Nephron (organoid): ENCODE measurements at regions not wholly inside any gene's neighbourhood (a gene's known extent, or its start where the extent isn't known, plus 50 kb on each side); places are given as distances from the start of the nearest gene placed in this dataset.

Experiments used
- H3K27ac Mint-ChIP-seq, 3 experiments: 2 replicates each; pipeline ENCODE4 v1.8.0; 2020; ENCODE audit warnings: mixed read lengths in 3 of 3, mild to moderate bottlenecking in 2 of 3, moderate library complexity in 1 of 3
- H3K27me3 Mint-ChIP-seq: 2 replicates; pipeline ENCODE4 v1.8.0; 2021; ENCODE audit warnings: low read depth, mild to moderate bottlenecking, moderate library complexity, mixed read lengths
- H3K36me3 Mint-ChIP-seq: 2 replicates; pipeline ENCODE4 v1.8.0; 2020; ENCODE audit warnings: low read depth, mixed read lengths
- H3K4me1 Mint-ChIP-seq: 2 replicates; pipeline ENCODE4 v1.8.0; 2020; ENCODE audit warnings: mixed read lengths
- H3K4me3 Mint-ChIP-seq, 3 experiments: 2 replicates each; pipeline ENCODE4 v1.8.0; 2020; ENCODE audit warnings: mild to moderate bottlenecking in 3 of 3, mixed read lengths in 3 of 3, moderate library complexity in 2 of 3
- H3K9me3 Mint-ChIP-seq: 2 replicates; pipeline ENCODE4 v1.8.0; 2020; ENCODE audit warnings: mixed read lengths
- CTCF ChIP-seq, 3 experiments: fragments of 200-600 bp; sonication (generic); IDR thresholded peaks; one replicate each; pipeline ENCODE4 v1.5.0; 2021; ENCODE audit warnings: antibody characterized with exemption in 3 of 3; ENCODE audit not compliant: unreplicated experiment in 3 of 3

GRCh38 chr20:39698752-39699151, 736.6 kb downstream of the DHX35 start:
- Mint-ChIP-seq H3K9me3 (no peaks in the 10 kb centered on the region), H3K27ac (peak overlapping the region; percentile 73 to 82 (median 82)), H3K4me3 (no peak overlapping the region), H3K4me1 (peaks cover 23% of the 10 kb centered on the region), H3K27me3 (no peaks in the 10 kb centered on the region), H3K36me3 (no peaks in the 10 kb centered on the region)
- no peak for TF ChIP-seq CTCF (IDR thresholded peaks at IDR 0.05; ENCODE audit: unreplicated experiment in 3 of 3)

- Mint-ChIP-seq H3K4me1 (no peaks in the 10 kb centered on the region), H3K4me3 (no peak overlapping the region), H3K36me3 (peaks cover 4% of the 10 kb centered on the region), H3K27ac (peak overlapping the region in 1 of 3 experiments; percentile 24), H3K9me3 (peaks cover 1% of the 10 kb centered on the region), H3K27me3 (no peaks in the 10 kb centered on the region)
- no peak for TF ChIP-seq CTCF (IDR thresholded peaks at IDR 0.05; ENCODE audit: unreplicated experiment in 3 of 3)
These were observed 729.2 kb downstream of the DHX35 start for GRCh38 chr20:39691151-39691862.

- no peak overlapping the region for H3K4me3 Mint-ChIP-seq
- H3K27ac Mint-ChIP-seq, result peak overlapping the region in 1 of 3 experiments; percentile 25
- peak in 1 of 3 experiments; percentile 12 for TF ChIP-seq CTCF (IDR thresholded peaks at IDR 0.05; ENCODE audit: unreplicated experiment in 3 of 3)
- no peaks in the 10 kb centered on the region for H3K4me1 Mint-ChIP-seq
- H3K9me3 Mint-ChIP-seq, result peaks cover 5% of the 10 kb centered on the region
- H3K27me3 Mint-ChIP-seq, result peaks cover 4% of the 10 kb centered on the region
- H3K36me3 Mint-ChIP-seq, result no peaks in the 10 kb centered on the region
These were observed 714.8 kb downstream of the DHX35 start for GRCh38 chr20:39676857-39677391.

- Mint-ChIP-seq H3K36me3 (no peaks in the 10 kb centered on the region), H3K9me3 (peaks cover 5% of the 10 kb centered on the region), H3K4me1 (no peaks in the 10 kb centered on the region), H3K27me3 (no peaks in the 10 kb centered on the region), H3K27ac (no peak overlapping the region), H3K4me3 (no peak overlapping the region)
- TF ChIP-seq CTCF (IDR thresholded peaks at IDR 0.05; ENCODE audit: unreplicated experiment in 3 of 3), result no peak
These were observed 714.1 kb downstream of the DHX35 start for GRCh38 chr20:39676241-39676640.

- no peaks in the 10 kb centered on the region for H3K27me3 Mint-ChIP-seq
- peaks cover 5% of the 10 kb centered on the region for H3K9me3 Mint-ChIP-seq
- no peaks in the 10 kb centered on the region for H3K36me3 Mint-ChIP-seq
- H3K4me3 Mint-ChIP-seq, result no peak overlapping the region
- H3K4me1 Mint-ChIP-seq, result no peaks in the 10 kb centered on the region
- H3K27ac Mint-ChIP-seq, result no peak overlapping the region
- no peak for TF ChIP-seq CTCF (IDR thresholded peaks at IDR 0.05; ENCODE audit: unreplicated experiment in 3 of 3)
These were observed 712.7 kb downstream of the DHX35 start for GRCh38 chr20:39674842-39675241.

GRCh38 chr20:39670988-39671387, 708.8 kb downstream of the DHX35 start:
- no peak overlapping the region for H3K27ac Mint-ChIP-seq
- no peak overlapping the region for H3K4me3 Mint-ChIP-seq
- no peaks in the 10 kb centered on the region for H3K27me3 Mint-ChIP-seq
- TF ChIP-seq CTCF (IDR thresholded peaks at IDR 0.05; ENCODE audit: unreplicated experiment in 3 of 3), result no peak
- H3K36me3 Mint-ChIP-seq, result no peaks in the 10 kb centered on the region
- no peaks in the 10 kb centered on the region for H3K9me3 Mint-ChIP-seq
- H3K4me1 Mint-ChIP-seq, result peaks cover 7% of the 10 kb centered on the region
